ENCODE measurements at regions not wholly inside any gene's neighbourhood (a gene's known extent, or its start where the extent isn't known, plus 50 kb on each side); places are given as distances from the start of the nearest gene placed in this dataset.

DNA sequence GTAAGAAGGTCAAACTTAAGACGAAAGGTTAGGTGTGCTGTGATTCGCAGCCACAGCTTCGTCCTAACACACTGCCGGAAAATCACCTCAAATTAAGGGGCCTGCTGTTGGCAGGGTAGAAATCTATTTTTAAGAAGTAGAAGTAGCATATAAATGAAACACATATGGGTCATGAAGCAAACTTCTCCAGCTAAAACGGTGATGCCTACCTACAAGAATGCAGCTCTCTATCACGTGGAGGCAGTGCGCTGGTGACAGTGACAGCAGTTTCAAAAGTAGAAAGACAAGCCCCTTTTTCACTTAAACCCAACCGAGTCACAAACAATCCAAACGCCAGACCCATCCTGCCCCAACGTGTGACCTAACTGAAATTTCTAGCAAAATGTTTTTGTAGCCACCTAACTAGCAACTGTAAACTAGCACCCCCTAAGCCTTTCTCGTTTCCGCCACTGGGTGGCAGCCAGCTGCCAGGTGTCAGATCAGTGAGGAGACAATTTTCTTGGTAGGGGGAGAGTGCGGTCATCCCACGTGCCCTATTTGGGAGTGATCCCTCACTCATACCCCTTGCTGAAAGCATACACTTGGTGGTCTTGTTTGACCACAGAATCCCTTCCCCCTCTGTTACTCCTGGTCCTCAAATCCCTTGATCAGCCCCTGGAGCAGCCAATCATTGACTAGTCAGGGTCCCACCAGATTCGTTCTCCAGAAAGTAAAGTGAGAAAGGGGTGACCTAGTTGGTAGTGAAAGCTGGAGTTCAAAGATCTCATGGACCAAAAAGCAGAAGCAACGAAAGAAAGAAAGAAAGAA, 71.8 kb upstream of the MAMDC2 start:
- TF ChIP-seq, protein P1, sequence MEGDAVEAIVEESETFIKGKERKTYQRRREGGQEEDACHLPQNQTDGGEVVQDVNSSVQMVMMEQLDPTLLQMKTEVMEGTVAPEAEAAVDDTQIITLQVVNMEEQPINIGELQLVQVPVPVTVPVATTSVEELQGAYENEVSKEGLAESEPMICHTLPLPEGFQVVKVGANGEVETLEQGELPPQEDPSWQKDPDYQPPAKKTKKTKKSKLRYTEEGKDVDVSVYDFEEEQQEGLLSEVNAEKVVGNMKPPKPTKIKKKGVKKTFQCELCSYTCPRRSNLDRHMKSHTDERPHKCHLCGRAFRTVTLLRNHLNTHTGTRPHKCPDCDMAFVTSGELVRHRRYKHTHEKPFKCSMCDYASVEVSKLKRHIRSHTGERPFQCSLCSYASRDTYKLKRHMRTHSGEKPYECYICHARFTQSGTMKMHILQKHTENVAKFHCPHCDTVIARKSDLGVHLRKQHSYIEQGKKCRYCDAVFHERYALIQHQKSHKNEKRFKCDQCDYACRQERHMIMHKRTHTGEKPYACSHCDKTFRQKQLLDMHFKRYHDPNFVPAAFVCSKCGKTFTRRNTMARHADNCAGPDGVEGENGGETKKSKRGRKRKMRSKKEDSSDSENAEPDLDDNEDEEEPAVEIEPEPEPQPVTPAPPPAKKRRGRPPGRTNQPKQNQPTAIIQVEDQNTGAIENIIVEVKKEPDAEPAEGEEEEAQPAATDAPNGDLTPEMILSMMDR (IDR thresholded peaks at IDR 0.05; ENCODE audit: low read depth, low read length): peak; percentile 97
- DNase-seq (ENCODE audit: extremely low read depth, low read depth): peak; percentile 23

DNA sequence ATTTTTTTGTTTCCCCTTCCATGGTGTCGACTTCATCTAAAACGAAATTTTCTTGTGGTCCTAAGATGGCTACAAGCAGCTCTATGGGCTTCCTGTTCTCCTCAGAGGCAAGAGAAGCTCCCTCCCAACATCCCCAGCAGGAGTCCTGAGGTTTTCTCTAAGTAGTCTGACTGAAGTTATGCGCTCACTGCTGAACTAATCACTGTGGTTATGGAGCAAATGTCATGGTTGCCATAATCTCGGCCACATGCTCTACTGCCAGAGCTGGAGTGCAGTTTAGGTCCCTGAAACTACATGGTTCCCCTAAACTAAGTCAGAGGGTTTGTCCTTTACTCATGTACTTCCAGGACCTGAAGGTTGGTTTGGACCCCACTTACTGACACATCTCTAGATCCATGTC, 68.0 kb upstream of the MAMDC2 start:
- no peak for DNase-seq (ENCODE audit: extremely low read depth, low read depth)
- TF ChIP-seq, protein P1 (IDR thresholded peaks at IDR 0.05; ENCODE audit: low read depth, low read length): no peak

DNA sequence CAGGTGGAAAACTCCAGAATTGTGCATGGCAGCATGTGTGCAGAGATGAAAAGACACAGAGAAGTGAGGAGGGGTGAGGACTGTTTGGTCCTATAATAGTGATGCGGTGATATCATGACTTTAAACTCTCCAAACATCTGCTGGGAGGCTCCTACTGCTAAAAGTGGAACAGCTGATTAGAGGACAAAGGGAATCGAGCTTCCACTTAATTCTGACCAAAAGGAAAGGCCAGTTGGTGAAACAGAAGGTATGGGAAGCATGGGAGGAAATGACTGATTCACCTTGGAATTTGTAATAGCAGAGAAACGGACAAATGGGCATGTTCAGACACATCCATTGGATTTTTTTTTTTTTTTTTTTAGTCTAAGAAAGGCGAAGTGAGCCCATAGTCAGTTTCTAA, 67.5 kb upstream of the MAMDC2 start:
- peak; percentile 41 for DNase-seq (ENCODE audit: extremely low read depth, low read depth)
- TF ChIP-seq, protein P1 (IDR thresholded peaks at IDR 0.05; ENCODE audit: low read depth, low read length): no peak

DNA sequence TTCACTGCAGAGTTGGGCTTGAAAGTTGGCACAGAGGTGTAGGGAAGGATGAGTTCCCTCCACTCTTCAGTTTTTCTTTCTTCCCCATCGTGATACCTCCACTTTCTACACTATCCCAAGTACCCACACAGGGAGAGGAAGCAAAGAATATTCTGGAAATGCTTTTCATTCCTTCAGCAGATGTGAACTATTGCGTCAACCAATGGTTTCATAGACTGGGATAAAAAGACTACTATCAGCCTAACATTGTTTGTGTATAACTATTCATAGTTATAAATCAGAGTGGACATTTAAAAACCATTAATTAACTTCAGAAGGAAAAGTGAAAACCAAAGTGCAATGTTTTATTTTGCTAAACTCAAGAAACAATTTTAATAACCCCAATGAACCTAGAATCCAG, 63.6 kb upstream of the MAMDC2 start:
- DNase-seq (ENCODE audit: extremely low read depth, low read depth): no peak
- TF ChIP-seq, protein P1 (IDR thresholded peaks at IDR 0.05; ENCODE audit: low read depth, low read length): no peak

DNA sequence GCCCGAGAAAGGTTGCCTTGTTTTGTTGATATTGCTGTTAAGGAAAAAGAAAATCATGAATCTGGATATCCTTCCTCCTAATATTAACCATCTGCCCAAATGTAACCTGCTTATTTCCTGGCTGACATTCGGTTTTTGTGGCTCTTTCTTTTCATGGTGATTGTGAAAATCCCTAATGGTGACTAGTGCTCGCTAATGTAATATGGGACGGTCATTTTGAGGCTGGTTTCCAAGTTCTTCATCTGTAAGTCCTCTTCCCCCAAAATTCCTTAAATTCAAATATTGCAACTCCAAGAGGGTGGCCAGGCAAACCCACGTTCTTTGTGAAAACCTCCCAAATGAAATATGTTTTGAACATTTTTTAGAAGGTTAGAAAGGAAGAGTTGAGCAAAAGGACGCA, 63.1 kb upstream of the MAMDC2 start:
- TF ChIP-seq, protein P1 (IDR thresholded peaks at IDR 0.05; ENCODE audit: low read depth, low read length): no peak
- DNase-seq (ENCODE audit: extremely low read depth, low read depth): no peak

DNA sequence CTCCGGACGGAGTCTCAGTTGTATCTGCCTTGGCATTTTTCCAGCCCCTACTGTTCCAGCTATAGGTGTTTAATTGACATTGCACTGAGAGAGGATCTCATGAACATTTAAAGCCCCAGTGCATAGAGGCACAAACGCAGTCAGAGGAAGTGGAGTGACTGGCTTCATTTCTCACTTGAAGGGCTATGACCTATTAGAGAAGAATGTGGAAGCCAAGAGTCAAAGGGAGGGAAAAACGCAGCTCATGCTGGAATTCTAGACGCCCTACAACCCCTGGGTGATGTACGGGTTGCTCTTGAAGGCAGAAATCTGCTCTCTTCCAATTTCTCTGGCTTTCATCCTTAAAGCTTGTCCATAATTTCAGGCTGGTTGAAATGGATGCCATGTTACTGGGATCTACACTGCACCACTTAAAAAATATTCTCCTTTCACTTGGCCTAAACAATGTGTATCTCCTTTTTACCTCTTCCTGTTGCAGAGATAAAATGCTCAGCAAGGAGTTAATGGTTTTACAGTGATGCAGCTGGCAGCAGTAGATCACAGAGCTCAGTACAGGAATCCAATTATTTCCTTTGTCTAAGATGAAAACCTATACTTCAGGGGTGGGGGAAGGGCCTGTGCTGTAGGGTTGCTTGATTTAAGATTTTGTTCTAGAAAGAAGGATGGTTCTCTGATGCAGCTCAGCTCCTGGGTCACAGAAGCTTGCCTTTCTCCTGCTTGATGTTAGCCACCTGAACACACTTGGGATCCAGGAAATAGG, 61.8 kb upstream of the MAMDC2 start:
- no peak for DNase-seq (ENCODE audit: extremely low read depth, low read depth)

More for the DNA sequence above, 61.8 kb upstream of the MAMDC2 start:
- TF ChIP-seq, protein P1 (IDR thresholded peaks at IDR 0.05; ENCODE audit: low read depth, low read length): no peak

Data from AG09319 (cell line).